ENCODE measurements at regions not wholly inside any gene's neighbourhood (a gene's known extent, or its start where the extent isn't known, plus 50 kb on each side); places are given as distances from the start of the nearest gene placed in this dataset.

DNA sequence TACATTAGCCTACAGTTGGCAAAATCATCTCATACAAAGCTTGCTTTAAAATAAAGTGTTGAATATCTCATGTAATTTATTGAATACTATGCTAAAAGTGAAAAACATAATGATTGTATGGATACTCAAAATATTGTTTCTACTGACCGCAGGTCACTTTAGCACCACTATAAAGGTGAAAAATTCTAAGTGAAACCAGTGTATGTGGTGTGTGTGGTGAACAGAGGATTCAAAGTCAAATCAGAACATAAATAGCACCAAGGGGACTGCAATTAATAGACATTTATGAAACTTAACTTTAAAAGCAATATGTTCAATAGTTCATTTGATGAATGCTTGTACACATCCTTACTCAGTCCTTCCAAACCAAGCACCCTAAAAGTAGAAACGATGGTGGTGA lies 145.8 kb downstream of the AKAIN1 start:
- no peak overlapping the region for H3K4me2 ChIP-seq (replicated peaks; ENCODE audit: low read depth, low read length, poor library complexity, severe bottlenecking)
- ChIA-PET CTCF (no interaction called here), POLR2A (no interaction called here)
- Mint-ChIP-seq H3K27me3 (peaks cover 8% of the 10 kb centered on the region), H3K9me3 (ENCODE audit: insufficient read depth) (peaks cover 3% of the 10 kb centered on the region), H3K27ac (no peak overlapping the region), H3K4me3 (no peak overlapping the region), H3K4me1 (no peaks in the 10 kb centered on the region)
- H3K36me3 ChIP-seq (replicated peaks in 1 of 2; ENCODE audit: control extremely low read depth in 1 of 2, control insufficient read depth in 1 of 2, extremely low read depth in 1 of 2, insufficient read depth in 2 of 2, low read length in 1 of 2) = no peaks in the 10 kb centered on the region
- no peak overlapping the region for H3K4me3 ChIP-seq (ENCODE audit: control extremely low read depth in 1 of 5, extremely low read depth in 1 of 5, insufficient read depth in 1 of 5, low read depth in 2 of 5, low read length in 4 of 5)
- intact Hi-C loops (cut with micrococcal nuclease) = no loop called here
- H3K9ac ChIP-seq (ENCODE audit: low read length) = no peak overlapping the region
- H2AFZ ChIP-seq (ENCODE audit: insufficient read depth, low read depth, low read length, poor library complexity, severe bottlenecking) = no peak overlapping the region
- ATAC-seq (ENCODE audit: low read depth) (no peak), DNase-seq (no peak)
- H3K27ac ChIP-seq (ENCODE audit: low read length in 2 of 2) = no peak overlapping the region
- TF ChIP-seq, protein P1, sequence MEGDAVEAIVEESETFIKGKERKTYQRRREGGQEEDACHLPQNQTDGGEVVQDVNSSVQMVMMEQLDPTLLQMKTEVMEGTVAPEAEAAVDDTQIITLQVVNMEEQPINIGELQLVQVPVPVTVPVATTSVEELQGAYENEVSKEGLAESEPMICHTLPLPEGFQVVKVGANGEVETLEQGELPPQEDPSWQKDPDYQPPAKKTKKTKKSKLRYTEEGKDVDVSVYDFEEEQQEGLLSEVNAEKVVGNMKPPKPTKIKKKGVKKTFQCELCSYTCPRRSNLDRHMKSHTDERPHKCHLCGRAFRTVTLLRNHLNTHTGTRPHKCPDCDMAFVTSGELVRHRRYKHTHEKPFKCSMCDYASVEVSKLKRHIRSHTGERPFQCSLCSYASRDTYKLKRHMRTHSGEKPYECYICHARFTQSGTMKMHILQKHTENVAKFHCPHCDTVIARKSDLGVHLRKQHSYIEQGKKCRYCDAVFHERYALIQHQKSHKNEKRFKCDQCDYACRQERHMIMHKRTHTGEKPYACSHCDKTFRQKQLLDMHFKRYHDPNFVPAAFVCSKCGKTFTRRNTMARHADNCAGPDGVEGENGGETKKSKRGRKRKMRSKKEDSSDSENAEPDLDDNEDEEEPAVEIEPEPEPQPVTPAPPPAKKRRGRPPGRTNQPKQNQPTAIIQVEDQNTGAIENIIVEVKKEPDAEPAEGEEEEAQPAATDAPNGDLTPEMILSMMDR (IDR thresholded peaks at IDR 0.05) = no peak
- TF ChIP-seq EZH2 (IDR thresholded peaks at IDR 0.05; ENCODE audit: borderline replicate concordance, insufficient read depth, low read depth, low read length, poor library complexity, severe bottlenecking) = no peak
- no peaks in the 10 kb centered on the region for H4K20me1 ChIP-seq (ENCODE audit: control insufficient read depth, insufficient read depth, low read length, poor library complexity, severe bottlenecking)
- 100% methylated on average over 1 of the region's 2 CpGs for WGBS (ENCODE audit: insufficient coverage)
- H3K9me3 ChIP-seq (ENCODE audit: control extremely low read depth in 1 of 3, control insufficient read depth in 2 of 3, insufficient read depth in 1 of 3, low read length in 2 of 3) = peaks cover 0 to 11% (median 0%) of the 10 kb centered on the region in 3 donors
- no peaks in the 10 kb centered on the region for H3K27me3 ChIP-seq (replicated peaks in 1 of 4; ENCODE audit: control extremely low read depth in 1 of 4, control insufficient read depth in 3 of 4, insufficient read depth in 4 of 4, low read length in 3 of 4)
- no peaks in the 10 kb centered on the region for H3K79me2 ChIP-seq (ENCODE audit: control insufficient read depth, insufficient read depth, low read length)
- no peaks in the 10 kb centered on the region for H3K4me1 ChIP-seq (ENCODE audit: control insufficient read depth in 2 of 2, insufficient read depth in 2 of 2, low read length in 2 of 2)

DNA sequence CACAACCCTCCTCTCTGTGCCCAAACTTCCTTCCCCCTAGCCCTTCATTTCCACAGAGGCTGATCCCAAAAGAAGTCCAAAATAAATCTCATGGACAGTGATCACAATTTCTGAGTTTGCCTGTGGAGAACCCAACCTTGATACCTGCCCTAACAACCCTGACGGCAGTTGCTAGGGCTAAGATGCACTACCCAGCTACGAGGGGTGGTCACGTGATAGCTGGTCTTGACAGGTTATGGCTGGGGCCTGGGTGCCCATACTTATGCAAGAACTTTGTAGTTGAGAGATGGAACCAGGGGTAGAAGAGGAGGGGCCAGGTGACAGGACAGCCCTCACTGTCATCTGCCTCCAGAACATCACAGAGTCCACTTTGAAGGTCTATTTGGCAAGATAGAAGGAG lies 147.9 kb downstream of the AKAIN1 start:
- Histone ChIP-seq H3K4me1 (ENCODE audit: control insufficient read depth in 2 of 2, insufficient read depth in 2 of 2, low read length in 2 of 2) (no peaks in the 10 kb centered on the region), H3K4me3 (ENCODE audit: control extremely low read depth in 1 of 5, extremely low read depth in 1 of 5, insufficient read depth in 1 of 5, low read depth in 2 of 5, low read length in 4 of 5) (no peak overlapping the region), H4K20me1 (ENCODE audit: control insufficient read depth, insufficient read depth, low read length, poor library complexity, severe bottlenecking) (no peaks in the 10 kb centered on the region), H3K9ac (ENCODE audit: low read length) (no peak overlapping the region), H3K36me3 (replicated peaks in 1 of 2; ENCODE audit: control extremely low read depth in 1 of 2, control insufficient read depth in 1 of 2, extremely low read depth in 1 of 2, insufficient read depth in 2 of 2, low read length in 1 of 2) (no peaks in the 10 kb centered on the region), H3K4me2 (replicated peaks; ENCODE audit: low read depth, low read length, poor library complexity, severe bottlenecking) (no peak overlapping the region), H3K9me3 (ENCODE audit: control extremely low read depth in 1 of 3, control insufficient read depth in 2 of 3, insufficient read depth in 1 of 3, low read length in 2 of 3) (peaks cover 0 to 11% (median 0%) of the 10 kb centered on the region in 3 donors), H3K79me2 (ENCODE audit: control insufficient read depth, insufficient read depth, low read length) (no peaks in the 10 kb centered on the region), H3K27ac (ENCODE audit: low read length in 2 of 2) (no peak overlapping the region), H3K27me3 (replicated peaks in 1 of 4; ENCODE audit: control extremely low read depth in 1 of 4, control insufficient read depth in 3 of 4, insufficient read depth in 4 of 4, low read length in 3 of 4) (no peaks in the 10 kb centered on the region), H2AFZ (ENCODE audit: insufficient read depth, low read depth, low read length, poor library complexity, severe bottlenecking) (no peak overlapping the region)
- no peak for DNase-seq
- Mint-ChIP-seq H3K27ac (no peak overlapping the region), H3K4me3 (no peak overlapping the region), H3K9me3 (ENCODE audit: insufficient read depth) (peaks cover 3% of the 10 kb centered on the region), H3K4me1 (no peaks in the 10 kb centered on the region), H3K27me3 (peaks cover 5% of the 10 kb centered on the region)
- intact Hi-C loops (cut with micrococcal nuclease) = no loop called here
- WGBS (ENCODE audit: insufficient coverage) = 74% methylated on average over 3 of the region's 3 CpGs
- TF ChIP-seq, protein P1 (IDR thresholded peaks at IDR 0.05) = no peak
- TF ChIP-seq EZH2 (IDR thresholded peaks at IDR 0.05; ENCODE audit: borderline replicate concordance, insufficient read depth, low read depth, low read length, poor library complexity, severe bottlenecking) = no peak
- no peak for ATAC-seq (ENCODE audit: low read depth)
- POLR2A ChIA-PET = no interaction called here
- CTCF ChIA-PET = no interaction called here

All from B cell (primary cell).